Aorta (tissue), 5 donors: ENCODE measurements at regions not wholly inside any gene's neighbourhood (a gene's known extent, or its start where the extent isn't known, plus 50 kb on each side); places are given as distances from the start of the nearest gene placed in this dataset.

ENCODE experiments used
- ATAC-seq: fragments of 200-7000 bp; cut with Tn5 transposase; one replicate; pipeline ENCODE4 v1.9.1; 2022; ENCODE audit warnings: moderate library complexity; ENCODE audit not compliant: low FRiP score
- DNase-seq, 2 donors: peaks; one replicate each; pipeline ENCODE4 v3.0.0-alpha.2; 2020
- H3K27ac ChIP-seq, 2 donors: one replicate each; pipeline ENCODE4 v1.5.1; 2013; ENCODE audit warnings: low read length in 2 of 2, mild to moderate bottlenecking in 2 of 2, moderate library complexity in 2 of 2, control low read depth in 1 of 2, inconsistent platforms in 1 of 2, low read depth in 1 of 2
- H3K27me3 ChIP-seq, 2 donors: one replicate each; pipeline ENCODE4 v1.6.1; 2013; ENCODE audit warnings: control low read depth in 1 of 2, low read length in 1 of 2, mild to moderate bottlenecking in 1 of 2, moderate library complexity in 1 of 2; ENCODE audit not compliant: insufficient read depth in 2 of 2, control insufficient read depth in 1 of 2
- H3K36me3 ChIP-seq, 2 donors: one replicate each; pipeline ENCODE4 v1.6.1; 2013; ENCODE audit warnings: control low read depth in 1 of 2, low read length in 1 of 2, mild to moderate bottlenecking in 1 of 2; ENCODE audit not compliant: insufficient read depth in 2 of 2, control insufficient read depth in 1 of 2
- H3K4me1 ChIP-seq, 2 donors: one replicate each; pipeline ENCODE4 v1.6.1; 2013; ENCODE audit warnings: low read length in 2 of 2, control low read depth in 1 of 2, mild to moderate bottlenecking in 1 of 2, moderate library complexity in 1 of 2; ENCODE audit not compliant: insufficient read depth in 2 of 2, control insufficient read depth in 1 of 2
- H3K4me3 ChIP-seq, 2 donors: one replicate each; pipeline ENCODE4 v1.5.1; 2013; ENCODE audit warnings: low read length in 2 of 2, control low read depth in 1 of 2, mild to moderate bottlenecking in 1 of 2
- H3K9me3 ChIP-seq: one replicate; pipeline ENCODE4 v1.6.1; 2013; ENCODE audit warnings: mild to moderate bottlenecking, low read length; ENCODE audit not compliant: control insufficient read depth
- WGBS, 2 donors: extraction: QIAGEN DNeasy Blood & Tissue Kit; methylation state at CpG; one replicate each; pipeline ENCODE4 v1.1.7; 2013; 5-methylcytosine and 5-hydroxymethylcytosine counted together
- intact Hi-C, 2 donors: fragments of 100-400 bp; cut with DNase I; formaldehyde crosslinking; loops; one replicate each; pipeline versions ENCODE4 v1.14.2 to v1.15.0; 2022
- donor health status: healthy with polysubstance abuse.
- donor health status: Bipolar disorder and iron deficiency.
- donor health status: DM: no; HTN: no; CAD: no.
- donor health status: DM: no; HTN: no; CAD: no.
- donor health status: DM: yes; HTN: yes; CAD: no.

GRCh38 chr4:174438711-174439110, 83.6 kb downstream of the HPGD start:
- no peak for ATAC-seq
- no peaks in the 10 kb centered on the region for H3K27me3 ChIP-seq
- no peaks in the 10 kb centered on the region for H3K9me3 ChIP-seq
- no peak overlapping the region for H3K4me3 ChIP-seq
- H3K4me1 ChIP-seq = no peaks in the 10 kb centered on the region
- no peak overlapping the region for H3K27ac ChIP-seq
- DNase-seq = no peak
- intact Hi-C loops = no loop called here
- WGBS, 2 donors = 98% methylated on average over 7 of the region's 7 CpGs
- H3K36me3 ChIP-seq = no peaks in the 10 kb centered on the region

DNA sequence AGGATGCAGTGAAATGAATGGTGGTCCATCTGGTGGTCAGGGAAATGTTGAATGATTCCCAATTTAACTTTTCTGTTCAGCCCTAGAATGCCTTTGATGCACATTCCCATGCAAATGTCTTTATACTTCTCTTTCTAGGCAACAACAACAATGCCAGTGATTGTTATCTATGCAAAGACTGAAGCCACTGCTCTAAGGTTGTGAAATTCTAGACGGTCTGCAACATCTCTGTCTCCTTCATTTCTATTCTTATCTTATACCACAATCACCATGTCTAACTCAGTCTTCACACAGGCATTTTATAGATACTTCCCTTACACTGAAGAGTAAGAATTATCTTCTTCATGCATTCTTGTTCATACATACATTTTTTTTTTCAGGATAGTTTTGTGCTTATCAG, 84.5 kb downstream of the HPGD start:
- no peak overlapping the region for H3K27ac ChIP-seq
- WGBS, 2 donors = 10 to 19% methylated on average over 1 of the region's 1 CpG
- ATAC-seq = no peak
- no peaks in the 10 kb centered on the region for H3K9me3 ChIP-seq
- H3K4me3 ChIP-seq = no peak overlapping the region
- no peaks in the 10 kb centered on the region for H3K36me3 ChIP-seq
- H3K4me1 ChIP-seq = no peaks in the 10 kb centered on the region
- no peak for DNase-seq
- H3K27me3 ChIP-seq = no peaks in the 10 kb centered on the region
- intact Hi-C loops = no loop called here

GRCh38 chr4:174437324-174437723, 85.0 kb downstream of the HPGD start:
- intact Hi-C loops = no loop called here
- no peak for ATAC-seq

DNA sequence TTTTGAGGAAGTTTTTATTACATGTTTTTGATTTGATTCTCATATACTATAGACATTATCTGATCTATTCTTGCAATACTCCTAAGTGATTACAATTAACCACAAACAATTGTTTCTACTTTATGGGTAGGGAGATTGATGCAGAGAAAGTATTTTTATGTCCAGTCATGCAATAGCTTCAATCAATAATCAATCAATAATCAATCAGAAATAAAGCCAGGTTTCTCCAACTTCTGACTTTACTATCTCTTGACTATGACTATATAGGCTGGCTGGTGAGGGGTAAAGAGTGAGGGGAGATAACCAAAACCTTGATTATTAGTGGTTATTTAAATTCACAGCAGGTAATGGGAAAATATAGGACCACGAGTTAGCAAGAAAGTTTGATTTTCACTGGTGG, 85.9 kb downstream of the HPGD start:
- no peaks in the 10 kb centered on the region for H3K36me3 ChIP-seq
- no peaks in the 10 kb centered on the region for H3K4me1 ChIP-seq
- intact Hi-C loops = no loop called here
- 89 to 94% methylated on average over 1 of the region's 1 CpG for WGBS, 2 donors
- ATAC-seq (no peak), DNase-seq (no peak)
- H3K9me3 ChIP-seq = no peaks in the 10 kb centered on the region
- no peaks in the 10 kb centered on the region for H3K27me3 ChIP-seq
- H3K27ac ChIP-seq = no peak overlapping the region
- H3K4me3 ChIP-seq = no peak overlapping the region

More at GRCh38 chr4:174437324-174437723, 85.0 kb downstream of the HPGD start:
- no peaks in the 10 kb centered on the region for H3K4me1 ChIP-seq
- no peak overlapping the region for H3K4me3 ChIP-seq
- H3K36me3 ChIP-seq = no peaks in the 10 kb centered on the region
- H3K27me3 ChIP-seq = no peaks in the 10 kb centered on the region
- H3K9me3 ChIP-seq = no peaks in the 10 kb centered on the region
- no peak for DNase-seq
- 0 to 4% methylated on average over 2 of the region's 2 CpGs for WGBS, 2 donors
- H3K27ac ChIP-seq = no peak overlapping the region

GRCh38 chr4:174435974-174436373, 86.3 kb downstream of the HPGD start:
- WGBS, 2 donors = 96 to 97% methylated on average over 2 of the region's 2 CpGs
- ATAC-seq (no peak), DNase-seq (no peak)
- Histone ChIP-seq H3K4me1 (no peaks in the 10 kb centered on the region), H3K27ac (no peak overlapping the region), H3K27me3 (no peaks in the 10 kb centered on the region), H3K36me3 (no peaks in the 10 kb centered on the region), H3K9me3 (no peaks in the 10 kb centered on the region), H3K4me3 (no peak overlapping the region)
- intact Hi-C loops = no loop called here

DNA sequence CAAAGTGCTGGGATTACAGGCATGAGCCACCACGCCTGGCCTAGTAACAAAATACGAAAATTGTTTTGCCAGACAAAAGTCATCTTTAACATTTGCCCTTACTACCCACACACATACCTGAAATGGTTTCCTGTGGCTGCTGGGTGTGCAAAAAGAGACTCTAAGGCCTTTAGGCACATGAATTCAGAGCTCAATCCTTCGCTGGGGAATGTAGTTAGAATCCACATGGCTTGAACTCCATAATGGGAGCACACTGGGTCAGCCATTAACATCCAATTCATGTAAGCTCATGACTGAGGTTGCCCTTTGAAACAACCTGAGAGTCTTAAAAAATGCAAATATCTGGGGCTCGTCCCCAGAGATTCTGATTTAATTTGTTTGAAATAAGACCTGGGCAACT, 87.8 kb downstream of the HPGD start:
- 95 to 96% methylated on average over 4 of the region's 4 CpGs for WGBS, 2 donors
- H3K36me3 ChIP-seq = no peaks in the 10 kb centered on the region
- ATAC-seq (no peak), DNase-seq (no peak)
- no peak overlapping the region for H3K4me3 ChIP-seq
- H3K9me3 ChIP-seq = no peaks in the 10 kb centered on the region
- H3K4me1 ChIP-seq = no peaks in the 10 kb centered on the region
- H3K27ac ChIP-seq = no peak overlapping the region
- intact Hi-C loops = no loop called here
- no peaks in the 10 kb centered on the region for H3K27me3 ChIP-seq

DNA sequence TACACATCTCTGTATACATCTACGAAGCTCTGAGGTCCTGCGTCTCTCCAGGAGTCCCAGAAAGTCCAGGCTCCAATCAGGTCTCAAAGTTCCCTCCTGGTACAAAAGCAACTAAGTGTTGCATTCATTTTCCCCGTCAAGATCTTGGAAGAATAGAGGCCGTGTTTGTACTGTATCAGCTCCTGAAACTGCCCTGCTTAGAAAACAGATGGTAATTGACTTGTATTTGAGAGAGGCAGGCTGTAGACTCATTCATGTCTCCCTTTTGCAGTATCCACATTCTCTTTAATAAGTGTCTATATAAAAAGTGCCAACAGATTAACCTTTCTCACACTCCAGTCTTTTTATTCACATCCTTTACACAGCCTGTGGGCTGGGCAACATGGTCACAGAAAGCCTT, 91.7 kb downstream of the HPGD start:
- WGBS, 2 donors = 79 to 81% methylated on average over 4 of the region's 4 CpGs
- ATAC-seq = no peak

GRCh38 chr4:174429701-174430410, 92.4 kb downstream of the HPGD start:
- Histone ChIP-seq H3K27me3 (no peaks in the 10 kb centered on the region), H3K36me3 (no peaks in the 10 kb centered on the region), H3K4me1 (no peaks in the 10 kb centered on the region), H3K4me3 (no peak overlapping the region), H3K9me3 (no peaks in the 10 kb centered on the region), H3K27ac (no peak overlapping the region)
- intact Hi-C loops = no loop called here
- ATAC-seq (no peak), DNase-seq (no peak)
- 83 to 86% methylated on average over 1 of the region's 1 CpG for WGBS, 2 donors

More for the DNA sequence above, 91.7 kb downstream of the HPGD start:
- H3K4me3 ChIP-seq = no peak overlapping the region
- no peaks in the 10 kb centered on the region for H3K9me3 ChIP-seq
- H3K4me1 ChIP-seq = no peaks in the 10 kb centered on the region
- no peak for DNase-seq
- intact Hi-C loops = no loop called here
- no peaks in the 10 kb centered on the region for H3K27me3 ChIP-seq
- H3K27ac ChIP-seq = no peak overlapping the region
- no peaks in the 10 kb centered on the region for H3K36me3 ChIP-seq

GRCh38 chr4:174427571-174428140, 94.6 kb downstream of the HPGD start:
- H3K27ac ChIP-seq = no peak overlapping the region
- no peaks in the 10 kb centered on the region for H3K9me3 ChIP-seq
- 89% methylated on average over 4 of the region's 4 CpGs for WGBS, 2 donors
- no peaks in the 10 kb centered on the region for H3K36me3 ChIP-seq
- intact Hi-C loops = no loop called here
- H3K27me3 ChIP-seq = no peaks in the 10 kb centered on the region
- H3K4me1 ChIP-seq = no peaks in the 10 kb centered on the region
- DNase-seq (no peak), ATAC-seq (no peak)
- no peak overlapping the region for H3K4me3 ChIP-seq
